ENCODE measurements at regions not wholly inside any gene's neighbourhood (a gene's known extent, or its start where the extent isn't known, plus 50 kb on each side); places are given as distances from the start of the nearest gene placed in this dataset.

- TF ChIP-seq RNF2 (IDR thresholded peaks at IDR 0.05) (no peak), CC2D1A (IDR thresholded peaks at IDR 0.05) (no peak), SUPT5H (IDR thresholded peaks at IDR 0.05) (no peak), ZBTB33 (CRISPR knock-in tag; IDR thresholded peaks at IDR 0.05) (no peak), STAT6 (CRISPR knock-in tag; IDR thresholded peaks at IDR 0.05) (no peak)
Observed at GRCh38 chr2:185132501-185133041, 534.2 kb downstream of the ZNF804A start.
